KMS-11 (cell line): ENCODE measurements at regions not wholly inside any gene's neighbourhood (a gene's known extent, or its start where the extent isn't known, plus 50 kb on each side); places are given as distances from the start of the nearest gene placed in this dataset.
"Not testable (repeated sequence)": the region's sequence is repeated elsewhere in the genome, so short reads cannot be mapped to it uniquely, and the experiment has no call there.

Experiments
- H2AFZ ChIP-seq: fragments of 200-600 bp; sonication (generic); 2 replicates; pipeline ENCODE4 v1.6.1; 2016; ENCODE audit warnings: antibody characterized with exemption, mixed run types, low read depth
- H3K27ac ChIP-seq: fragments of 200-600 bp; sonication (generic); 2 replicates; pipeline ENCODE4 v1.6.1; 2016; ENCODE audit warnings: mild to moderate bottlenecking, mixed run types
- H3K27me3 ChIP-seq: fragments of 200-600 bp; sonication (generic); 2 replicates; pipeline ENCODE4 v1.6.1; 2017; ENCODE audit warnings: mild to moderate bottlenecking, low read depth, mixed run types, moderate library complexity; ENCODE audit not compliant: insufficient read depth
- H3K36me3 ChIP-seq: fragments of 200-600 bp; sonication (generic); 2 replicates; pipeline ENCODE4 v1.6.1; 2017; ENCODE audit warnings: mild to moderate bottlenecking, mixed run types; ENCODE audit not compliant: insufficient read depth
- H3K4me1 ChIP-seq: fragments of 200-600 bp; sonication (generic); 2 replicates; pipeline ENCODE4 v1.6.1; 2016; ENCODE audit warnings: mild to moderate bottlenecking, low read depth, mixed run types; ENCODE audit not compliant: poor library complexity, severe bottlenecking
- H3K4me2 ChIP-seq: fragments of 200-600 bp; sonication (generic); 2 replicates; pipeline ENCODE4 v1.7.0; 2016; ENCODE audit warnings: mild to moderate bottlenecking, mixed run types
- H3K4me3 ChIP-seq: fragments of 200-600 bp; sonication (generic); IDR thresholded peaks from 2 replicates; pipeline ENCODE4 v1.6.1; 2017; ENCODE audit warnings: low read depth, low read length, mixed read lengths; ENCODE audit not compliant: insufficient read depth
- H3K79me2 ChIP-seq: fragments of 200-600 bp; sonication (generic); 2 replicates; pipeline ENCODE4 v1.6.1; 2016; ENCODE audit warnings: low read depth, mixed run types; ENCODE audit not compliant: insufficient read depth
- H3K9ac ChIP-seq: fragments of 200-600 bp; sonication (generic); 2 replicates; pipeline ENCODE4 v1.6.1; 2016; ENCODE audit warnings: mild to moderate bottlenecking, mixed run types
- H4K20me1 ChIP-seq: fragments of 200-600 bp; sonication (generic); 2 replicates; pipeline ENCODE4 v1.6.1; 2016; ENCODE audit warnings: mild to moderate bottlenecking, mixed run types; ENCODE audit not compliant: insufficient read depth
- TF ChIP-seq, protein P1 (sequence below): fragments of 200-600 bp; sonication (generic); conservative IDR thresholded peaks from 2 replicates; pipeline ENCODE4 v1.6.1; 2017; ENCODE audit warnings: low read depth, mild to moderate bottlenecking, antibody characterized with exemption, low read length, moderate library complexity, mixed read lengths

DNA sequence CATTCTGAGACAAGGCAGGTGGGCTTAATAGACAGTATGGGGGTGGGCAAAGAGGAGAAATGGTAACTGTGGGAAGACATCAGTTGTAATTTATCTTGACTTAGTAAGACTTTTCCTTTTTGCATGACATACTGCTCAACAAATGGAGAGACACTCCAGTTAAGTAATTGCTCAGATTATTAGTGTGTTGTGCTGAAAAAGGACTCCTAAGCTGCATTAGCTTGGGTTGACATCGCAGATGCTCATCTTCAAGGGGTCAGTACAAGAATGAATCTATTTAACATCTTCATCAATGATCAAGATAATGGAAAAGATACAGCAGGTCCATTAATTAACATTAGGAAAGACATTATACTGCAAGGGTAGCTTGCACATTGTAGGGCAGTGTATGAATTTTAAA is 181.1 kb upstream of the ELAVL2 start:
- Histone ChIP-seq H3K27ac (no peak overlapping the region), H3K4me1 (no peaks in the 10 kb centered on the region), H3K36me3 (no peaks in the 10 kb centered on the region), H3K9ac (no peak overlapping the region), H3K4me2 (no peak overlapping the region), H3K79me2 (no peaks in the 10 kb centered on the region), H3K4me3 (no peak overlapping the region), H2AFZ (no peak overlapping the region), H4K20me1 (no peaks in the 10 kb centered on the region), H3K27me3 (no peaks in the 10 kb centered on the region)
- TF ChIP-seq, protein P1, sequence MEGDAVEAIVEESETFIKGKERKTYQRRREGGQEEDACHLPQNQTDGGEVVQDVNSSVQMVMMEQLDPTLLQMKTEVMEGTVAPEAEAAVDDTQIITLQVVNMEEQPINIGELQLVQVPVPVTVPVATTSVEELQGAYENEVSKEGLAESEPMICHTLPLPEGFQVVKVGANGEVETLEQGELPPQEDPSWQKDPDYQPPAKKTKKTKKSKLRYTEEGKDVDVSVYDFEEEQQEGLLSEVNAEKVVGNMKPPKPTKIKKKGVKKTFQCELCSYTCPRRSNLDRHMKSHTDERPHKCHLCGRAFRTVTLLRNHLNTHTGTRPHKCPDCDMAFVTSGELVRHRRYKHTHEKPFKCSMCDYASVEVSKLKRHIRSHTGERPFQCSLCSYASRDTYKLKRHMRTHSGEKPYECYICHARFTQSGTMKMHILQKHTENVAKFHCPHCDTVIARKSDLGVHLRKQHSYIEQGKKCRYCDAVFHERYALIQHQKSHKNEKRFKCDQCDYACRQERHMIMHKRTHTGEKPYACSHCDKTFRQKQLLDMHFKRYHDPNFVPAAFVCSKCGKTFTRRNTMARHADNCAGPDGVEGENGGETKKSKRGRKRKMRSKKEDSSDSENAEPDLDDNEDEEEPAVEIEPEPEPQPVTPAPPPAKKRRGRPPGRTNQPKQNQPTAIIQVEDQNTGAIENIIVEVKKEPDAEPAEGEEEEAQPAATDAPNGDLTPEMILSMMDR, result no peak

GRCh38 chr9:23991874-23992273 is 165.8 kb upstream of the ELAVL2 start:
- not testable (repeated sequence) for H2AFZ ChIP-seq, H4K20me1 ChIP-seq, H3K4me2 ChIP-seq, H3K4me1 ChIP-seq, H3K36me3 ChIP-seq, H3K27me3 ChIP-seq, H3K27ac ChIP-seq, H3K4me3 ChIP-seq, H3K9ac ChIP-seq, H3K79me2 ChIP-seq

DNA sequence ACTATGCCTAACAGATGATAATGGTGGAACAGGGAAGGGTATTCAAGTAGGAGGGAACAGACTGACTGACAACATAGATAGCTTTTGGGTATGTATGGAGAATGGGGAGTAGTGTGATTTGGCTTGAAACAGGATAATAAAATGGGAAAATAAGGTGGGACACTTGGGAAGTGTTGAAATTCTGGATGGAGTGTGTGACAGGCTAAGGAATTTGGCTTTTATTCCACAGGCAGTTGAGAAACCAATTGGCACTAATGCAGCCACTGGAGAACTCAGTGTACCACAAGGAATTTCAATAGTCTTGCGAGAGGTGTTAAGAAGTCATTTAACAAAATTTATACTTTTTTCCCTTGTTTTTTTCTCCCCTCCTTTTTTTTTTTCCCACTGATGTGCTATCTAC is 153.5 kb upstream of the ELAVL2 start:
- no peak overlapping the region for H3K4me2 ChIP-seq
- H3K27me3 ChIP-seq, result no peaks in the 10 kb centered on the region
- no peak overlapping the region for H3K9ac ChIP-seq
- no peaks in the 10 kb centered on the region for H3K4me1 ChIP-seq
- H3K36me3 ChIP-seq, result no peaks in the 10 kb centered on the region
- no peaks in the 10 kb centered on the region for H4K20me1 ChIP-seq
- H3K27ac ChIP-seq, result no peak overlapping the region
- H3K79me2 ChIP-seq, result no peaks in the 10 kb centered on the region
- H2AFZ ChIP-seq, result no peak overlapping the region
- no peak overlapping the region for H3K4me3 ChIP-seq
- TF ChIP-seq, protein P1, result no peak

- no peak overlapping the region for H2AFZ ChIP-seq
- H3K36me3 ChIP-seq, result no peaks in the 10 kb centered on the region
- no peaks in the 10 kb centered on the region for H3K27me3 ChIP-seq
- H3K27ac ChIP-seq, result no peak overlapping the region
- H3K9ac ChIP-seq, result no peak overlapping the region
- no peak overlapping the region for H3K4me2 ChIP-seq
- no peaks in the 10 kb centered on the region for H4K20me1 ChIP-seq
- peaks cover 4% of the 10 kb centered on the region for H3K4me1 ChIP-seq
- H3K79me2 ChIP-seq, result no peaks in the 10 kb centered on the region
- H3K4me3 ChIP-seq, result no peak overlapping the region
- TF ChIP-seq, protein P1, result no peak
Observed at GRCh38 chr9:23962101-23962500, 136.1 kb upstream of the ELAVL2 start.

DNA sequence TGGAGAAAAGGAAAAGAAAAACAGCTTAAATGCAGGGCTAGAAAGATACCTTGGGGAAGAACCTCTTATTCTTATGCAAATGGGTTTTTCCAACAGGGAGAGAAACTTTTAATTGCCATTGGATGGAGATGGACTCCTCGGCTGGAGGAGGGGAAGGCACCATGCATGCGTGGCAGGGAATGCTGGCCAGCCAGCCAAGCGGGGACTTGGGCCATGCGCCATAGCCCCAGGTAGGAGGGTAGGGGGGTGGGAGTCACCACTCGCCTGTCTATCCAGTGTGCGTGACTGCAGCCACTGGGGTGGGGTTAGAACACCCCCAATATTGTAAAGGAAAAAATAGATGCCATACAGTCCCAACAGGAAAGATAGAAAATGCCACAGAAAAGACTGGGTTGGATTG is 119.9 kb upstream of the ELAVL2 start:
- Histone ChIP-seq H3K4me3 (no peak overlapping the region), H3K4me2 (no peak overlapping the region), H3K79me2 (no peaks in the 10 kb centered on the region), H4K20me1 (no peaks in the 10 kb centered on the region), H3K27me3 (no peaks in the 10 kb centered on the region), H3K27ac (no peak overlapping the region), H3K4me1 (no peaks in the 10 kb centered on the region), H2AFZ (no peak overlapping the region), H3K9ac (no peak overlapping the region), H3K36me3 (no peaks in the 10 kb centered on the region)
- TF ChIP-seq, protein P1, result no peak
